GM18511 (cell line): ENCODE measurements at regions not wholly inside any gene's neighbourhood (a gene's known extent, or its start where the extent isn't known, plus 50 kb on each side); places are given as distances from the start of the nearest gene placed in this dataset.

Source experiments
- ATAC-seq: cut with Tn5 transposase; IDR thresholded peaks from one replicate; pipeline ENCODE4 v1.9.1; 2021; ENCODE audit warnings: mild to moderate bottlenecking, moderate library complexity; ENCODE audit not compliant: unreplicated experiment

DNA sequence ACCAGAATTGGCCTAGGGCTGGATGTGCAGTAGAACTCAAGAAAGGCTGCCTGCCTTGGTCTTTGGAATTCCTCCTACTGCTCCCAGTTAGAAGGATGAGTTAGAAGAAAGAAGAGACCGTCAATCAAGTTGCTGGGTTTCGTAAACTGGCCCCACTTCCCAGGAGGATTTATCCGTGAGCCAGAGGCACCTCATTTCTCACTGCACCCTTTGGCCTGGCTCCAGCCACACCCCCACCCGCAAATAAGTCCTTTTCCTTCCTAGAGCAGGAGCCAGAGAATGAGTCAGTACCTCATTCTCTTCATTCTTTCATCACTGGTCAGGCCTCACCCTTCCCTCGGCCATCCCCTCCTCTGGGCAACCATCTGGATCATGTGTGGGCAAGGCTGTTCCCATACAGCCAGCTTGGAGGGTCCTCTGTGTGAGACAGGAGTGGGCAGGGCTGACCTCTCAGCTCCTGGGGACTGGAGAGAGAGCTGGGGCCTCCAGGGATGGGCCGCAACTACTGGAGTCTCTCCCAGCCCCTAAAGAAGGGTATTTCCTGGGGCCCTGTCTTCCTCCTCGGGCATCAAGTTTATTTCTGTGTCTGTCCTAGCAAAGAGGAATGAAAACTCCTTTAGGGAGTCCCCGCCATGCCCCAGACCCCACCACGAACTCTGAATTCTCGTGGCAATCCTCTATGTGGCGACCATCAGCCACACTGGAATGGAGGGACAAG lies 87.2 kb upstream of the DUSP5 start:
- ATAC-seq = no peak

DNA sequence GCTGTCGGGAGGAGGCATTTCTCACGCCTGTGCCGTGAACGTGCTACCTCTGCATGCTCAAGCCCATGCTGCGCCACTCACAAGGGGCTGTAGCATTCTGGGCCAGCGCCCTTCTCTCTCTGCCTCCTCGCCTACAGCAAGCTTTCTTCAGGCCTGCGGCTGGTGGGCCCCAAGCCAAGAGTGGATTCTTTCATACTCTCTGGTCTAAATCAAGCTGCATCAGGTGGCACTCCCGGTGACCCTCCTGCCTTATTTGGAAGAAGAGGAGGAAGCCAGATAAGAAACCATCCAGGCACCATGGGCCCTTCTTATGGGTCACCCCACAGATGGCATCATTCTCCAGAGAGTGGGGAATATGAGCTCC lies 86.7 kb upstream of the DUSP5 start:
- ATAC-seq = no peak

DNA sequence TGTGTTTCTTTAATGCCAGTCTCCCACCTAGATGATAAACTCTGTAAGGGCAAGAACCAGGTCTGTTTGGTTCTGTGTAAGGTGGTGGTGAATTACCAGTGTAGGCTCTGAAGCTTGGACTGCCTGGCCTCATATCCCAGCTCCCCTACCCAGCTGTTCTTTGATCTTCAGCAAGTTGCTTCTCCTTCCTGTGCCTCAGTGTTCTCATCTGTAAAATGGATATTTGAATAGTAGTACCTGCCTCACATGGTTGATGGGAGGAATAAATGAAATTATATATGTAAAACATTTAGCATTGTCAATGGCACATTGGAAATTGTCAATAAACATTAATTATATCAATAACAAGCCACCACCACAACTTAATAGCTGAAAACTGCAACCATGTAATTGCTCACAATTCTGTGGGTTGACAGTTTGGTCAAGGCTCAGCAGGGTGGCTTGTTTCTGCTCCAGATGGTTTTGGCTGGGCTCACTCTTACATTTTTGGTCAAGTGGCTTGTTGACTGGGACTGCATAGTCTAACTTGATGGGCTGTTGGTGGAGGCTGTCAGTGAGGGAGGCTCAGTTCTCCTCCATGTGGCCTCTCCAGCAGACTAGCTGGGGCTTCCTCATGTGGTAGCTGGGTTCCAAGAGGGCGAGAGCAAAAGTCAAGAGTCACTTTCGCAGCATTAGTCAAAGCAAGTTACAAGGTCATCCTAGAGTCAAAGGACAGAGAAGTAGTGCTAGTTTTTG lies 84.5 kb upstream of the DUSP5 start:
- no peak for ATAC-seq

DNA sequence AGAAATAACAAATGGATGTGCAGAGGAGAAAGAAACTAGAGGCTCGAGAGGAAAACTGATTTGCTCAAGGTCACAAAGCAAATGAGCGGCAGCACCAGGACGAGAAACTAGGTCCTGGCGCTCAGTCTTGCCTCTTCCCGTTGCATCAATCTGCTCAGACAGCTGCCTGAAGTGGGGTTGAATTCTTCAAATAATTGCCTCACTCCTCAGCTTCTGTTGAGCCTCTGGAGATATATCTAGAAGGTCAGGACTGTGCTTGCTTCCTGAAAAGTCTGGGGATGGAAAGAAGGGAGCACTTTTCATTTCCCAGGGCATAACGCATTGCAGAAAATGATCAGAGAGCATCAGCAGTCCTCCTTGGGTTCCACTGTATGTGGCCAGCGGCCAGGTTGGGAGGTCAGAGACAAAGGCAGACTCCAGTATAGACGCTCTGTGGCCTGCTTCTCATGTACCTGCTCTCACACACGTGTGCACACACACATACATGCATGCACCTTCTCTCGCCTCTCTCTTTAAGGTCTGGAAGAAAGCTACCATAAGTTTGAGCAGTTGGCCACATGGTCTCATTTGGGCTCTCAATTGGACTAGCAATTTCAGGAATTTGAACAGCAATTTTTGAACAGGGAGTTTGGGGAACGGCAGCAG lies 83.7 kb upstream of the DUSP5 start:
- ATAC-seq = peak; percentile 4

DNA sequence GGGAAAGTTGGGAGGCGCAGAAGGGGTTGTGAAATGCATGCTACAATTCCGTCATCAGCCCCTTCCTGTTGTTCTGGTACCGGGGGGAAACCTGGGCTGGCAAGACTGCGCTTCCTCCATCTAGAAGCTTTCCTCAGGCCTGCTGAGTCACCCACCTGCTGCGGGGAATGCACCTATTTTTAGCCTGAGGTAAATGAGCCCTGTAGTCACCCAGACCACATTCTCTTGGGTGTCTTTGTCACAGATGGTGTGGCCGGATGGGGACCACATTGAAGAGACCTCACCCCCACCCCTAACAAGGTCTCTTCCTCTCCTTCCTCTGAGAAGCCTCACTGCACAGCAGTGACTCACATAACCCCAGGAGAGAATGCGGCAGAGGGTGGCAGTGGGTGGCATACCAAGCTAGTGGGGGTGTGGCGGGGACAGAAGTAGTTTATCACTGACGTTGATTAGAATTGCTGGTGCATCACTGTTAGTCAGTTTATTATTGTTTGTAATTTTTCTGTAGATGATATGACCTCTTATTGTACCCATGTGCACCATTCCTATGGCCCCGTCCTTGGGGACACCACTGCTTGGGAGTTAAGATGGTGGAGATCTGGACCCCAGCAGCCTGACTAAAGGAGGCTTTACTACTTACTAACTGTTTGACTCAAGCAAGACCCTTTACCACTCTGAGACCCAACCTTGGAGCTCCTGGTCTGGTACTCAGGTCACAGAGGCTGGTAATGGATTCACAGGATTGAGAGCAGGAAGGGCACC lies 83.0 kb upstream of the DUSP5 start:
- peak; percentile 87 for ATAC-seq

DNA sequence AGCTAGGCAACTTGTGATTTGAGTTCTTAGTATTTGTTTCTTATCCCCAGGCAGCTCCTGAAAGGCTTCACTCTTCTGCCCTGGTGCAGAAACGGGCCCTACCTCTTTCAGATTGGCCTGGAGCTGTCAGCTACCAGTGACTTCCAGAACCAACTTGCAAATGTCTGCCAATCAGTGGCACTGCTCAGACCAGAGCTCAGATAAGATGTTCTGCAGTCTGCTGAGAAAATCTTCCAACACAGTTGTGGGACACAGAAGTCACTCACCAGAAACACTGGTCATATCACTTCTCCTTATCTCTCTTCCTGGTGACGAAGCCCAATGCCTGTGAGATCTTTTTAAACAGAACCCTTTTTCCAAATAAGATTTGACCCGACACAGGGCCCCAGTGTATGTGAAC lies 81.9 kb upstream of the DUSP5 start:
- ATAC-seq = no peak

DNA sequence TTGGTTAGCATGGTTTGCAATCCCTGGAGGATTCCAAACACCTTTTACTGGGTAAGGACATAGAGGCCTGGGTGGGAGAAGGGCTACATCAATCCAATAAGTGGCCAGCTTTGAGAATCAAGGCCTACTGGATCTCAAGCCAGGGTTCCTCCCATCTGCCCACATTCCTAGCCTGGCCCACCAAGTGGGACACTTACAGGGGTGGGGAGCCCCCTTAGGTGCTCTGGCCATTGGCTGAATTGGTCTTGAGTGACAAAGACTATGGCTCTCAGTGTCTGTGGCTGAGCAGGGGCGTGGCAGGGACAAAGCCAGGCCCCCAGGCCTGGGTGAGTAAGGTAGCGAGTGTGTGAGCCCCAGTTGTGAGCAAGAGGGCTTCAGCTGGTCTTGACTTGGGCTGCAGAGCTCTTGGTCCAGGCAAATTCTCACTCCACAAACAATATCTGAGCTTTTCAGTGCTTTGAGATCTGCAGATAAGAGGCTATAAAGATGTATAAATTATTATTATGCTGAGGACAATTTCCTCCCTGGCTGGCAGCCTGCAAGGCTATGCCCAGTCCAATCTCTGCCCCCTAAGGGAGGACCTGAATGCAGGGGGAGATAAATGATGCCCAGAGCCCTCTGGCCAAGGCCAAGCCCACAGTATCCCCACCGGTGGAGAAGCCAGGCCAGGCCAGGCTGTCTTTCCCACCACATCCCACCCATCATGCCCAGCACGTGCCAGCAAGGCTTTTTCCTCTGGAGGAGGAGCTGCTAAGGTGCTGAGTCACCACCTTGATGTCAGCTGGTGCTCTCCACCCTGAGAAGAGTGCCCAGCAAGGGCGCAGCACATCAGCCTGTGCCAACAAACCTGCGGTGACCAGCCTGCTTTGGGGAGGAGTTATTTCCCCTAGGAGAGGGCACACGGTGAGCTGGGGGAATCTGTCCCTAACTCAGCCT lies 80.7 kb upstream of the DUSP5 start:
- ATAC-seq = no peak

DNA sequence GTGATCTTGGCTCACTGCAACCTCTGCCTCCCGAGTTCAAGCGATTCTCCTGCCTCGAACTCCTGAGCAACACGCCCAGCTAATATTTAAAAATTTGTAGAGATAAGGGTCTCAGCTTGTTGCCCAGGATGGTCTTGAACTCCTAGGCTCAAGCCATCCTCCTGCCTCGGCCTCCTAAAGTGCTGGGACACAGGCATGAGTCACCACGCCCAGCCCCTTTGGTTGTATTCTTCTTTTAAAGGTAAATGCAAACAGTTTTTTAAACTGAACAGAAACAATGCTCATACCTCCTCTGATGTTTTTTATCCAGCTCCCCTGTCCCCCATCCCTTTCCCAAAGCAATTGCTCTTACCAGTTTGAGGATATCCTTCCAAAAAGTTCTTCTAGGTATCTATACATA lies 79.5 kb upstream of the DUSP5 start:
- no peak for ATAC-seq

DNA sequence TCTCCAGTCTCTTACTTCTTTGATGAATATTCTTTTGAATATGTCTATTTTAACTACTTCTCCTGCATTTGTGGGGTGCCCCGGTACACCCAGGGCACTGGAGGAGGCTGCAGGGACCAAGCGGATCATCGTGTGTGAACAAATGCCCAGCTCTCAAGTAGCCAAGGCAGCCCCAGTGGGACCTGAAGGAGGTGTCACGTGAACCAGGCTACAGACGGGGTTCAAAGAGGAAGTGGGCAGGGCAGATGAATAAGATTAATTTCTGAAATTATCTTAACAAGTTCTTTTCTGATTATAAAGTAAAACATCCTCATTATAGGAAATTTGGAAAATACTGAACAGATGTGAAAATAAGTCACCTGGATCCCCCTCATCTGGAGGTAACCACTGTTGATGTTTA lies 78.4 kb upstream of the DUSP5 start:
- ATAC-seq = no peak

DNA sequence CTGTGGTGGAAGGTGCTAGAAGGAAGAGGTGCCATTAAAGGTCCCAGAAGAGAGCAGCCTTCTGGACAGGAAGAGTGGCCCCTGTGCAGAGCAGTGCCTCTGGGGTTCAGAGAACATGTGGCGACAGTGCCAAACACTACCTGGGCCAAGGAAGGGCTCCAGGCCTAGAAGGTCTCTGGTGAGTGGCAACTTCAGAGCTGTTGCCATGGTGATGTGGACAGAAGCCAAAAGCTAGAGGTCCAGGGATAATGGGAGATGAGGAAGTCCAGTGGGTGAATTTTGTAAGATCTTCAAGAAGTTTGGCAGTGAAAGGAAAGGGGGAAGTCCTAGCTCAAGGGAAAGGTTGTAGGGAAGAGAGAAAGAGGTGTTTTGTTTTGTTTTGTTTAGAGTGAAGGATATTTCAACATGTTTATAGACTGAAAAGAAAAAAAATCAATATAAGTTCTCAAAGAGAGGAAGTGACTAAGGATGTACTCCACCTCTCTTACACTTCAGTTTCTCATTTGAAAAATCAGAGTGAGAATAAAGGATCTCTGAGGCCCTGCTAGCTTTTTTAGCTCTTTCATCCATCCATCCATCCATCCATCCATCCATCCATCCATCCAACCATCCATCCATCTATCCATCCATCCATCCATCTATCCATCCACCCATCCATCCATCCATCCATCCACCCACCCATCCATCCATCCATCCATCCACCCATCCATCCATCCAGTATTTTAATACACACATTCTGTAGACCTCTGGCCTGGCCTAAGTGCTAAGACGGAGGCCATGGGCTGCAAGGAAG lies 77.1 kb upstream of the DUSP5 start:
- ATAC-seq = no peak

DNA sequence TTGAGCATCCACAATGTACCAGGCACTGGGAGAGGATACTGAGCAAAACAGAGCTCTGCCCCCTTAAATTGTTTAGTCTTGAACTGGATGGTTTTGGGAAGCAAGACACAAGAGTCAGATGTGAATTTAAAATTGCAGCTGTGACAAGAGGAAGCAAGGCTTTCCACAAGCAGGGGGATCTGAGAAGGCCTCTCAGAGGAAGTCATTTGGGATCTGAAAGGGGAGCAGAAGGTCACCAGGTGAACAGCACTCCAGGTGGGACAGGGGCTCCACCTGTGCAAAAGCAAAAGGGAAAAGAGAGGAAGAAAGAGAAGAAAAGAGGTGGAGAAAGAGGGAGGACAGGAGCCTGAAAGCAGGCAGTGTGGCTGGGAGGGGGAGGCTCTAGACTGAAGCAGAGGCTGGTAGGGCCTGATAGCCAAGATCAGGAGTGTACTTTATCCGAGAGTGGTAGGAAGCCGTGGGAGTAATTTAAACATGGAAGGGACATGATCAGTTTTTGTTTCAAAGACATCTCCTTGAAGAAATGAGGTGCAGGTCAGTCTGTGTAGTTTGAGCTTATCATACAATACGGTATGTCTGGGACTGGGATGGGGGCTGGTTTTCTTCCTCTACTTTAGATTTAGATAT lies 76.1 kb upstream of the DUSP5 start:
- no peak for ATAC-seq

DNA sequence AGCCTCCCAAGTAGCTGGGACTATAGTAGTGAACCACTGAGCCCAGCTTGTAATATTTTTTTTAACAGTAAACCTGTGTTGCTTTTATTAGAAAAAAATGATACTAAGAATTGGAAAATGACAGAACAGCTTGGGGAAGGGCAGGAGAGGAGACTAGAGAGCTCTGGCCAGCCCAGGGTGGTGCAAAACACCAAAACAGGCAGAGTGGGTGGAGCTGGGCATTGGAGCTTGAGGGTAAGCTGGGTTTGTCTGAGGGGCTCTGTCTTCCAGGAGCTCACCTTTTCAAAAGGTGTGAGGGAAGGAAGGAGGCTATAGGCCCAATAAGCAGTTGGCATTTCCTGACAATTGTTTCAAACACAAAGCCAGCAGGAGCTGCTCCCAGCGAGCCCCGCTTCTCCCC lies 75.2 kb upstream of the DUSP5 start:
- ATAC-seq = no peak

DNA sequence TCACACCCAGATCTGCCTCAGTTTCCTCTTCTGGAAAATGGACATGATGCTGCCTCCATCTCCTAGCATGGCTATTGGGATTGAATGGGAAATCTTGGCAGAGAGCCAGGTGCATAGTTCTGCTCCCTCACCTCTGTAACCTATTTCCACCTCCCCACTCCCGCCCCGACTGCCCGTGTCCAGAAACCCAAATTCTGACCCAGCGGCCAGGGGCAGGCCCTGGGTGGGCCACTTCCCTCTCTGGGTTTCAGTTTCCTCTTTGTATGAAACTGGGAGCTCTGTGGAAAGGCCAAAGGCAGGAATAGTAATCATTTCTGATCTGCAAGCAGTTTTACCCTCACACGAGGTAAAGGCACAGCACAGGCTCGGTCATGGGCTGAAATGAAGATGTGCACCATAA lies 74.1 kb upstream of the DUSP5 start:
- no peak for ATAC-seq

DNA sequence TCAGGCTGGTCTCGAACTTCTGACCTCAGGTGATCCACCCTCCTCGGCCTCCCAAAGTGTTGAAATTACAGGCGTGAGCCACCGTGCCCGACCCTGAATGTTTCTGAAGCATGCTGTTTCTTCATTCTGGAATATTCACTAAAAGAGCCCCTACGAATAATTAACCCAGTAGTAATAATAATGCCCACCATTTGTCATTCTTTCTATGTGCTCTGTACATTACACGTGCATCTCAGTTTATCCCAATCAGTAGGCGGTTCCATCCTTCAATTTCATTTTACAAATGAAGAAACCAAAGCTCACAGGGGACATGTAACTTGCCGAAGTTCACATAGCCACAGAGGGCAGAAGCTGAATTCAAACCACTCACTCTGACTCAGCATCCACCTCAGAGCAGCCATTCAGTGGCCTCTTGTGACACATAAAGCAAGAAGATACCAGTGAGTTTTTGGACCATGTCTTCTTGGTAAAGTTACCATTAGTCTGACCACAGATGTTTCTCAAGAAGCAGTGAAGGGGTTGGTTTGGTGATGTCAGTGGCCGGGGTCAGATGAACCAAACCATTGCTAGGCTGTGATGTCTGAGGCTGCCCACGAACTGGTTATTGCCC lies 71.9 kb upstream of the DUSP5 start:
- ATAC-seq = peak; percentile 73

DNA sequence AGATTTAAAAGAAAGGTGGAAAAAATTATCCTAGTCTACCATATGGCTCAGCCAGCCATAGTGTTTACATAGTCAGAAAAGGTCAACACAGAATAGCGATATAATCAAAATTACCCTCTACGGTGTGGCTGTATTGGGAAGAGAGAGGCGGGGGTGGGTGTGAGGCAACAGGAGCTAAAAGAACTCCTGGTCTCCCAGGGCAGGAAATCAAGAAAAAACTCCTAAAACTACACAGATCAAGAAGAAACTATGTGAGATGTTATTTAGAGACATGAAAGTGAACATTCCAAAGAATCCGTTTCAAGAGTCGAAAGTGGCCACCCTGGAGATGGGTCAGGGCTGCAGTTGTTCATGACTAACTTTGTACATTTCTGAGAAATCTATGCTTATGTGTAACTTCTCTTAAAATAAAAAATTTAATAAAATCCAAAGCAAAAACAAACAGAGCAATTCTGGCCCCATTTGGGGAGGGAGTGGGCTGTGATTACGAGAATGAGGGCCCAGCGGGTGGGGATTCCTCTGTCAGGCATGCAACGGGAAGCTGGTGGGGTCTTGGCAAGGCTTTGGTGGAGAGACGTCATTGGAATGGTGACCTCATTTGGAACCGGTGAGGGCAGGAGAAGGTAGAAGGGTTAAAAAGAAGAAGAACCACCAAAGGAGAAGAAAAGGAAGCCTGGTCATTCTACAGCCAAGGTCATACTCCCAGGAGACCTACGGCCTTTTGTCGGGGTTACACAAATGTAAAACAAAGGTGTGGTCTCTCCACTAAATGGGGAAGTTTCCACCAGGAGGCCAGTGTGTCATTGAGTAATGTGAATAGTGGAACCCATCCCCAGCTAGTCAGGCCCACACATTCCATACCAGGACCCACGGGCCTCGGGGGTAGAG lies 71.2 kb upstream of the DUSP5 start:
- ATAC-seq = peak; percentile 43

DNA sequence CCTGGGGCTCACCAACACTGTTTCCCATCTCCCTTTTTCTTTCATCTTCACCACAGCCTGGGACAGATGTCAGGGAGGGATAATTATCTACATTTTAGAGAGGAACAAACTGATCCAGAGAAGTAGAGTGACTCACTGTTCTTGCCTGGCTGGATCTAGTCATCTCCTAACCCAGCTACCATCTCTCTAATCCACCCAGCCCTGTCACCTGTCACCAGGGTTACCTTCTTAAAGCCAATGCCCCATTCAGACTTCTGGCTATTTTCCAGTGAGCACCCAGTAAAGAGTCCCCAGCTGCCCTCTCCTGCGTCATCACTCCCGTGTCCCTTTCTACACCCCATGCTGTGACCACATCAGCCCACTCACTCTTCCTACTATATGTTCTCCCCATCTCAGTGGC lies 68.4 kb upstream of the DUSP5 start:
- ATAC-seq = no peak

DNA sequence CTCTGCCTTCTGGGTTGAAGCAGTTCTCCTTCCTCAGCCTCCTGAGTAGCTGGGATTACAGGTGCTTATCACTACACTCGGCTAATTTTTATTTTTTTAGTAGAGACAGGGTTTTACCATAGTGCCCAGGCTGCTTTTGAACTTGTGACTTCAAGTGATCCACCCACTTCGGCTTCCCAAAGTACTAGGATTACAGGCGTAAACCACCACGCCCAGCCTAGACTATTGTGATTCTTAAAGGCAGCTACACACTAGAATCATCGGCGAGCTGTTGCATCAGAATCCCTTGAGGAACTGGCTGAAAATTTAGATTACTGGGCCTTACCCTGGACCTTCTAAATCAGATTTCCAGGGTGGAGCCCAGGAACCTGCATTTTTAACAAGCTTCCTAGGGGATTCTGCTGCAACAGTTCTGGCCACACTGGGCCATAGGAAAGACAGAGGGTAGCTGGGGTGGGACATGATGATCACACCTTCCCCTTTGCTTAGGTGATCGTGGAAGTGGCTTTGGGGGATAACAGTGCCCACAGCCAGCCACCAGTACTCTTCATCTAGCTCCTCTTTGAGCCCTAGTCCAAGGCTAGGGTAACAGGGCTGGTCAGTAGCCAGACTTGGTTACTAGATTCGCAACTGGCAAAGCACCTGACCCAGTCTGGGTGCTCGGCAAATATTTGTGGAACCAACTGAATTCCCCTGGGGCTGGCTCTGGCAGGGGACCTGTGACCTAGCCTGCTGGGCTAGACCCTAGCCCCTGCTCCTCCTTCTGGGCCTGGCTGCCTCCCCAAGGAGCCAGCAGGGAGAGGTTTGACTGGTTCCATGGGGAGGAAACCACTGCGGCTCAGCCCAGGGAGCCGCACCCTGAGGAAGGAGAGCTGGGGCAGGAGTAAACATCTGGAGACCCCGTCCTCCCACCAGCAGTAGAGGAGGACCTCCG lies 67.1 kb upstream of the DUSP5 start:
- ATAC-seq = no peak
